AML-193 (cell line): ENCODE measurements at regions not wholly inside any gene's neighbourhood (a gene's known extent, or its start where the extent isn't known, plus 50 kb on each side); places are given as distances from the start of the nearest gene placed in this dataset.
"Not testable (repeated sequence)": the region's sequence is repeated elsewhere in the genome, so short reads cannot be mapped to it uniquely, and the experiment has no call there.

ENCODE experiments used
- DNase-seq, 2 experiments: peaks; one replicate each; lab custom pipeline; 2025; lab: John Stamatoyannopoulos, UW

GRCh38 chr13:54402495-54402894 is 1373.9 kb downstream of the OLFM4 start:
- DNase-seq = no peak

GRCh38 chr13:54415753-54416366 is 1387.2 kb downstream of the OLFM4 start:
- DNase-seq = no peak

- DNase-seq = not testable (repeated sequence)
Observed at GRCh38 chr13:54422946-54423345, 1394.3 kb downstream of the OLFM4 start.

GRCh38 chr13:54424344-54424743 is 1395.7 kb downstream of the OLFM4 start:
- DNase-seq = no peak

- no peak for DNase-seq
Observed at GRCh38 chr13:54433493-54434206, 1405.0 kb downstream of the OLFM4 start.

GRCh38 chr13:54440853-54441400 is 1412.3 kb downstream of the OLFM4 start:
- DNase-seq = not testable (repeated sequence)

GRCh38 chr13:54445453-54445852 is 1416.8 kb downstream of the OLFM4 start:
- DNase-seq = peak in 1 of 2 experiments; percentile 7

- DNase-seq = no peak
Observed at GRCh38 chr13:54445865-54446264, 1417.3 kb downstream of the OLFM4 start.

GRCh38 chr13:54449922-54450321 is 1421.3 kb downstream of the OLFM4 start:
- peak; percentile 18 to 34 for DNase-seq

- no peak for DNase-seq
Observed at GRCh38 chr13:54484166-54484565, 1455.6 kb downstream of the OLFM4 start.

GRCh38 chr13:54486421-54487166 is 1458.0 kb downstream of the OLFM4 start:
- no peak for DNase-seq

- no peak for DNase-seq
Observed at GRCh38 chr13:54489359-54489758, 1460.7 kb downstream of the OLFM4 start.

- DNase-seq = no peak
Observed at GRCh38 chr13:54492995-54493394, 1464.4 kb downstream of the OLFM4 start.

- no peak for DNase-seq
Observed at GRCh38 chr13:54511366-54511765, 1482.8 kb downstream of the OLFM4 start.

- DNase-seq = no peak
Observed at GRCh38 chr13:54513254-54513653, 1484.6 kb downstream of the OLFM4 start.

- no peak for DNase-seq
Observed at GRCh38 chr13:54536112-54536511, 1507.5 kb downstream of the OLFM4 start.

- no peak for DNase-seq
Observed at GRCh38 chr13:54563286-54563685, 1534.7 kb downstream of the OLFM4 start.

GRCh38 chr13:54572037-54572436 is 1543.4 kb downstream of the OLFM4 start:
- DNase-seq = not testable (repeated sequence)

- DNase-seq = no peak
Observed at GRCh38 chr13:54573186-54573585, 1544.6 kb downstream of the OLFM4 start.

GRCh38 chr13:54574791-54575190 is 1546.2 kb downstream of the OLFM4 start:
- no peak for DNase-seq

GRCh38 chr13:54591540-54591939 is 1562.9 kb downstream of the OLFM4 start:
- DNase-seq = no peak

- no peak for DNase-seq
Observed at GRCh38 chr13:54592201-54592600, 1563.6 kb downstream of the OLFM4 start.

GRCh38 chr13:54593504-54593903 is 1564.9 kb downstream of the OLFM4 start:
- no peak for DNase-seq
